OCI-LY3 (cell line): ENCODE measurements at regions not wholly inside any gene's neighbourhood (a gene's known extent, or its start where the extent isn't known, plus 50 kb on each side); places are given as distances from the start of the nearest gene placed in this dataset.

Experiments used
- EZH2phosphoT487 ChIP-seq: fragments of 200-600 bp; shearing (Covaris generic); IDR thresholded peaks from 2 replicates; pipeline ENCODE4 v1.6.1; 2018; ENCODE audit warnings: antibody characterized with exemption, mixed run types, low read depth
- TF ChIP-seq, protein P1 (sequence below): fragments of 200-600, 300-600 bp; sonication (generic); IDR thresholded peaks from 2 replicates; pipeline ENCODE4 v1.5.1; 2014; ENCODE audit warnings: antibody characterized with exemption, low read length, low read depth

DNA sequence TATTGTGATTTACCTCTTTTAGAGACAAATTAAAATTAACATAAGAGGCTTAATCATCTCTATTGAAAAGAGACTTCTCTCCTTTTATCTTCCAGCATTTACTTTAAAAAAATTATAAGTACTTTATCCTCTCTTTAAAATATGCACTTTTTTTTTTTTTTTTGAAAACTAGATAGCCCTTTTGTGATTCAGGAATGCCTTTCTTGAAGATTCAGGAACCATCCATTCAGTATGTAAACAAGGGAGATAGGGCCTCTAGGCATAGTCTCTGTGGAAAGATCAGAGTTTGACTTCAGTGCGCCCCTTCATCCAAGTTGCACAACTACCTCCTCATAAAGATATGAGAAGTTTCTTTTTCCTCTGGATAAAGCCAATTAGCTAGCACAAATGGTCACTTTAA is 1163.7 kb downstream of the SI start:
- TF ChIP-seq, protein P1, sequence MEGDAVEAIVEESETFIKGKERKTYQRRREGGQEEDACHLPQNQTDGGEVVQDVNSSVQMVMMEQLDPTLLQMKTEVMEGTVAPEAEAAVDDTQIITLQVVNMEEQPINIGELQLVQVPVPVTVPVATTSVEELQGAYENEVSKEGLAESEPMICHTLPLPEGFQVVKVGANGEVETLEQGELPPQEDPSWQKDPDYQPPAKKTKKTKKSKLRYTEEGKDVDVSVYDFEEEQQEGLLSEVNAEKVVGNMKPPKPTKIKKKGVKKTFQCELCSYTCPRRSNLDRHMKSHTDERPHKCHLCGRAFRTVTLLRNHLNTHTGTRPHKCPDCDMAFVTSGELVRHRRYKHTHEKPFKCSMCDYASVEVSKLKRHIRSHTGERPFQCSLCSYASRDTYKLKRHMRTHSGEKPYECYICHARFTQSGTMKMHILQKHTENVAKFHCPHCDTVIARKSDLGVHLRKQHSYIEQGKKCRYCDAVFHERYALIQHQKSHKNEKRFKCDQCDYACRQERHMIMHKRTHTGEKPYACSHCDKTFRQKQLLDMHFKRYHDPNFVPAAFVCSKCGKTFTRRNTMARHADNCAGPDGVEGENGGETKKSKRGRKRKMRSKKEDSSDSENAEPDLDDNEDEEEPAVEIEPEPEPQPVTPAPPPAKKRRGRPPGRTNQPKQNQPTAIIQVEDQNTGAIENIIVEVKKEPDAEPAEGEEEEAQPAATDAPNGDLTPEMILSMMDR = no peak
- no peak for TF ChIP-seq EZH2phosphoT487
